Retinal pigment epithelial cell (primary cell): ENCODE measurements at regions not wholly inside any gene's neighbourhood (a gene's known extent, or its start where the extent isn't known, plus 50 kb on each side); places are given as distances from the start of the nearest gene placed in this dataset.
"Not testable (repeated sequence)": the region's sequence is repeated elsewhere in the genome, so short reads cannot be mapped to it uniquely, and the experiment has no call there.

Experiments
- DNase-seq: peaks from one replicate; pipeline ENCODE4 v3.0.0-alpha.2; 2010; ENCODE audit warnings: low read depth
- H3K4me3 ChIP-seq: 2 replicates; pipeline ENCODE4 v1.5.1; 2011; ENCODE audit warnings: mild to moderate bottlenecking, low read length, control low read depth, moderate library complexity
- TF ChIP-seq, protein P1 (sequence below): conservative IDR thresholded peaks from 2 replicates; pipeline ENCODE4 v1.5.1; 2011; ENCODE audit warnings: low read depth, low read length, control low read depth, inconsistent platforms

DNA sequence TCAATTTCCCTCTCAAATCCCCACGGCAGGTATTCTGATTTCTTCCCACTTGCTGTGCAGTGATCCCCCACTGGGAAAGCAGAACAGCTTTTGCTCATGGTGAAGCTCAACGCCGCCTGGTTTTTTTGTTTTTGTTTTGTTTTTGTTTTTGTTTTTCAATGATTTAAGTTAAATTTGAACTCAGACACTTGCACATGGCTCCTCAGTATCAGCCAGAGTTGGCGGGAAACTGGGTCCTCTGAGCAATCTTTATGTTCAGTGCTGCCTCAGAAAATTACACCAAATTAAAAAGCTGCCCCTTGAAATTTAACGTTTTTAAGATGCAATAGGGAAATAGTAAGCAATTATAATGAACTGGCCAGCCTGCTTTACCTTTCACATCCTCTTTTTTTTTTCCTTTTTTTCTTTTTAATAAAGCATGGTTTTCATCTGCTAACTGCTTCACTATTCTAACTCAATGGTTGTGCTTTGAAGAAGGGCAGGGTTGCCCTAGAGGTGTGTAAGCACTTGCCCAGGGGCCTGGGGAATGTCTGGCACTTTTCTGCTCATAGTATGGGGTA is 277.0 kb upstream of the HNRNPA3 start:
- no peak overlapping the region for H3K4me3 ChIP-seq
- DNase-seq = no peak
- TF ChIP-seq, protein P1, sequence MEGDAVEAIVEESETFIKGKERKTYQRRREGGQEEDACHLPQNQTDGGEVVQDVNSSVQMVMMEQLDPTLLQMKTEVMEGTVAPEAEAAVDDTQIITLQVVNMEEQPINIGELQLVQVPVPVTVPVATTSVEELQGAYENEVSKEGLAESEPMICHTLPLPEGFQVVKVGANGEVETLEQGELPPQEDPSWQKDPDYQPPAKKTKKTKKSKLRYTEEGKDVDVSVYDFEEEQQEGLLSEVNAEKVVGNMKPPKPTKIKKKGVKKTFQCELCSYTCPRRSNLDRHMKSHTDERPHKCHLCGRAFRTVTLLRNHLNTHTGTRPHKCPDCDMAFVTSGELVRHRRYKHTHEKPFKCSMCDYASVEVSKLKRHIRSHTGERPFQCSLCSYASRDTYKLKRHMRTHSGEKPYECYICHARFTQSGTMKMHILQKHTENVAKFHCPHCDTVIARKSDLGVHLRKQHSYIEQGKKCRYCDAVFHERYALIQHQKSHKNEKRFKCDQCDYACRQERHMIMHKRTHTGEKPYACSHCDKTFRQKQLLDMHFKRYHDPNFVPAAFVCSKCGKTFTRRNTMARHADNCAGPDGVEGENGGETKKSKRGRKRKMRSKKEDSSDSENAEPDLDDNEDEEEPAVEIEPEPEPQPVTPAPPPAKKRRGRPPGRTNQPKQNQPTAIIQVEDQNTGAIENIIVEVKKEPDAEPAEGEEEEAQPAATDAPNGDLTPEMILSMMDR = no peak

DNA sequence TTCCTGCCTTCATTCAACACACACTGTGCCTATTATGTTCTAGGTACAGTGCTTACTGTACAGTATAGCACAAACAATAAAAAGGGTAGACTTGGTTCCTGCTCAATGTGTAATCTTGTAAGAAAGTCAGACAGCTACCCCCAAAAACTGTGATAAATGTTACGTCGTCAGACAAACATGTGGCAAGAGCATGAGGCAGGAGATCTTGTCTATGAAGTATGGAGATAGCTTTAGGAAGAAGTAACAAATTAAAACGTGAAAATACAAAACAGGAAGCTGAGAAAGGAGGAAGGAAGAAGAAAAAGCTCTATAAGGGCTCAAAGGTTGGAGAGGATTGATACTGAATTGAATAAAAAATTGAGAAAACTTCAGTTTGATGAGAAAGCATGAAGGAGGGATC is 276.2 kb upstream of the HNRNPA3 start:
- no peak overlapping the region for H3K4me3 ChIP-seq
- DNase-seq = no peak

DNA sequence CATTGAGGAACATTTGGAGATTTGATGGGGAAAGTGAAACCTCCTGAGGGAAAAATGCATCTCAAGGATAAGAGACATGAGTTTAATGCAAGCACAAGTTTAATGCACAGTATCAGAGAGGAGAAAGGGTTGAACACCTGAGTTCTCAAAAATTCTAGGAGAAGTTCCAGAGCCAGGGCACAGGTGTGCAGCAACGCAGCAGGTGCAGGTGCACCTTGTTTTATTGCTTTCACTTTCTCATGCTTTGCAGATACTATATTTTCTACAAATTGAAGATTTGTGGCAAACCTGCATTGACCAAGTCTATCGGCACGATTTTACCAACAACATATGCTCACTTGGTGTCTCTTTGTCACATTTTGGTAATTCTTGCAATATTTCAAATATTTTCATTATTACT is 267.6 kb upstream of the HNRNPA3 start:
- TF ChIP-seq, protein P1 = no peak
- H3K4me3 ChIP-seq = no peak overlapping the region
- DNase-seq = no peak

More for the DNA sequence above, 276.2 kb upstream of the HNRNPA3 start:
- TF ChIP-seq, protein P1 = no peak

GRCh38 chr2:176947754-176948153 is 264.8 kb upstream of the HNRNPA3 start:
- DNase-seq = no peak
- TF ChIP-seq, protein P1 = no peak
- H3K4me3 ChIP-seq = no peak overlapping the region

DNA sequence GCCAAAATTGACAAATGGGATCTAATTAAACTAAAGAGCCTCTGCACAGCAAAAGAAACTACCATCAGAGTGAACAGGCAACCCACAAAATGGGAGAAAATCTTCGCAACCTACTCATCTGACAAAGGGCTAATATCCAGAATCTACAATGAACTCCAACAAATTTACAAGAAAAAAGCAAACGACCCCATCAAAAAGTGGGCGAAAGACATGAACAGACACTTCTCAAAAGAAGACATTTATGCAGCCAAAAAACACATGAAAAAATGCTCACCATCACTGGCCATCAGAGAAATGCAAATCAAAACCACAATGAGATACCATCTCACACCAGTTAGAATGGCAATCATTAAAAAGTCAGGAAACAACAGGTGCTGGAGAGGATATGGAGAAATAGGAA is 261.4 kb upstream of the HNRNPA3 start:
- DNase-seq, H3K4me3 ChIP-seq: not testable (repeated sequence)

- DNase-seq = no peak
- TF ChIP-seq, protein P1 = no peak
- H3K4me3 ChIP-seq = no peak overlapping the region
These were observed 255.8 kb upstream of the HNRNPA3 start for GRCh38 chr2:176956791-176957190.

- TF ChIP-seq, protein P1 = no peak
- DNase-seq = no peak
These were observed 253.0 kb upstream of the HNRNPA3 start for GRCh38 chr2:176959614-176960013.

DNA sequence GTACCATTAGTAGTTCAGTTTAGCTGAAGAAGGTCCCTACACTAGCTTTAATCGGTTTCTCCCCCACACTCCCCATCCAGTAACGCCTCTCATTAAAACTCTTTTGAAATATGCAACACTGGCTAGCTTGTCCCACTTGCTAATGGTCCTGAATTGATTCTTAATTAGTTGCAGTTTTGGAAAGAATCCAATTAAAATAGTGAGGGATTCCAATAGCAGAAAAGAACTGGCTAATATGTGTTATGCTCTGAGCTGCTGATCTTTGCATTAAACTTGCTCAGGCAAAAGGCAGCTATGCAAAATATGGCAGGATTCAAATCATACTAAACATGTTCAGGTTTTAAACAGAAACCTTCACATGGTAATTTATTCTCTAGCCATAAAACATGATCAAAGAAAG is 252.5 kb upstream of the HNRNPA3 start:
- no peak for DNase-seq
- H3K4me3 ChIP-seq = no peak overlapping the region
- TF ChIP-seq, protein P1 = no peak

More at GRCh38 chr2:176959614-176960013, 253.0 kb upstream of the HNRNPA3 start:
- H3K4me3 ChIP-seq = no peak overlapping the region
